Osteocyte (in vitro differentiated cells): ENCODE measurements at regions not wholly inside any gene's neighbourhood (a gene's known extent, or its start where the extent isn't known, plus 50 kb on each side); places are given as distances from the start of the nearest gene placed in this dataset.

Source experiments
- DNase-seq: peaks from one replicate; pipeline ENCODE4 v3.0.0; 2021; ENCODE audit warnings: mixed read lengths; ENCODE audit not compliant: unreplicated experiment; ENCODE audit errors: extremely low spot score
- H3K27ac Mint-ChIP-seq: one replicate; pipeline ENCODE4 v1.8.0; 2021; ENCODE audit warnings: mild to moderate bottlenecking, mixed read lengths; ENCODE audit not compliant: unreplicated experiment
- H3K27me3 Mint-ChIP-seq: one replicate; pipeline ENCODE4 v1.8.0; 2021; ENCODE audit warnings: mixed read lengths; ENCODE audit not compliant: unreplicated experiment
- H3K36me3 Mint-ChIP-seq: one replicate; pipeline ENCODE4 v1.8.0; 2021; ENCODE audit warnings: mixed read lengths; ENCODE audit not compliant: unreplicated experiment
- H3K4me1 Mint-ChIP-seq: one replicate; pipeline ENCODE4 v1.8.0; 2021; ENCODE audit warnings: mixed read lengths; ENCODE audit not compliant: unreplicated experiment
- H3K4me3 Mint-ChIP-seq: one replicate; pipeline ENCODE4 v1.8.0; 2021; ENCODE audit warnings: mild to moderate bottlenecking, moderate library complexity, mixed read lengths; ENCODE audit not compliant: unreplicated experiment
- H3K9me3 Mint-ChIP-seq: one replicate; pipeline ENCODE4 v1.8.0; 2021; ENCODE audit warnings: mixed read lengths; ENCODE audit not compliant: unreplicated experiment
- CTCF ChIP-seq: fragments of 200-600 bp; sonication (generic); IDR thresholded peaks from 2 replicates; pipeline ENCODE4 v1.5.0; 2021; ENCODE audit warnings: antibody characterized with exemption, mild to moderate bottlenecking, moderate library complexity

GRCh38 chr4:66073961-66074360 is 403.7 kb upstream of the EPHA5 start:
- H3K27ac Mint-ChIP-seq: no peak overlapping the region
- H3K9me3 Mint-ChIP-seq: peaks cover 28% of the 10 kb centered on the region

DNA sequence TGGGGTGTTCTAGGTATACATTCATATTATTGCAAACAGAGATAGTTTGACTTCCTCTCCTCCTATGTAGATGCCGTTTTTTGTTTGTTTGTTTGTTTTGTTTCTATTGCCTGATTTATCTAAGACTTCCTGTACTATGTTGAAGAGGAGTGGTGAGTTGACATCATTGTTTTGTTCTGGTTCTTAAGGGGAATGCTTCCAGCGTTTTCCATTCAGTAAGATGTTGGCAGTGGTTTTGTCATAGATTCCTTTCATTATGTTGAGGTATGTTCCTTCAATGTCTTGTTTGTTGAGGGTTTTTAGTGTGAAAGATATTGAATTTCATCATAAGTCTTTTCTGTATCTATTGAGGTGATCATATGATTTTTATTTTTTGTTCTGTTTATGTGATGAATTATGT is 401.6 kb upstream of the EPHA5 start:
- Mint-ChIP-seq H3K9me3 (peaks cover 20% of the 10 kb centered on the region), H3K4me3 (no peak overlapping the region), H3K27me3 (no peaks in the 10 kb centered on the region), H3K4me1 (peaks cover 10% of the 10 kb centered on the region), H3K27ac (no peak overlapping the region), H3K36me3 (peaks cover 6% of the 10 kb centered on the region)
- no peak for TF ChIP-seq CTCF
- DNase-seq: no peak

More at GRCh38 chr4:66073961-66074360, 403.7 kb upstream of the EPHA5 start:
- no peak for DNase-seq
- Mint-ChIP-seq H3K4me1 (no peaks in the 10 kb centered on the region), H3K4me3 (no peak overlapping the region), H3K27me3 (no peaks in the 10 kb centered on the region), H3K36me3 (peaks cover 12% of the 10 kb centered on the region)
- TF ChIP-seq CTCF: no peak

DNA sequence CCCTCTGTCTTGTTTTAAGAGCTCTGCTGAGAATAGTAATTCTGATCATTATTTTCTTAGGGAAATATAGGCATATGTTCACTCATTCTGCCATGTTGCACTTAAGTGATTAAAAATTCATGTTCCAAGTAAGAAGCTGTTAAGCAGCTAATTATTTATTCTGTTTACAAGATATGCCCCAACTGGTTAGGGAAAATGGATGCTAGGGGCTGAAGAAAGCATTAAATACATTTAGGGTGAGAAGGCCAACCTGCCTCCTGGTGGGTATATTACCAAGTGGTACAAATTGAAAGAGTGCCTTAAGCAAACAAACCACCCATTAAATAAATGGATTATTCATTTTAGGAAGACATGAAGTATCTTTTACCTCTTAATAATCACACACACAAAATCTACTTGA is 392.6 kb upstream of the EPHA5 start:
- no peak for DNase-seq
- Mint-ChIP-seq H3K4me1 (peaks cover 40% of the 10 kb centered on the region), H3K36me3 (no peaks in the 10 kb centered on the region), H3K9me3 (peaks cover 7% of the 10 kb centered on the region), H3K4me3 (no peak overlapping the region), H3K27ac (peak overlapping the region; percentile 81), H3K27me3 (no peaks in the 10 kb centered on the region)
- TF ChIP-seq CTCF: no peak

- Mint-ChIP-seq H3K9me3 (peaks cover 10% of the 10 kb centered on the region), H3K36me3 (no peaks in the 10 kb centered on the region), H3K4me1 (peaks cover 33% of the 10 kb centered on the region), H3K27me3 (no peaks in the 10 kb centered on the region), H3K27ac (peak overlapping the region; percentile 81), H3K4me3 (no peak overlapping the region)
- TF ChIP-seq CTCF: no peak
- DNase-seq: no peak
Measured at GRCh38 chr4:66062044-66062443, 391.8 kb upstream of the EPHA5 start.

- Mint-ChIP-seq H3K9me3 (peaks cover 10% of the 10 kb centered on the region), H3K27me3 (no peaks in the 10 kb centered on the region), H3K27ac (no peak overlapping the region), H3K4me1 (peaks cover 25% of the 10 kb centered on the region), H3K4me3 (no peak overlapping the region), H3K36me3 (no peaks in the 10 kb centered on the region)
- DNase-seq: no peak
- TF ChIP-seq CTCF: no peak
Measured at GRCh38 chr4:66059556-66059955, 389.3 kb upstream of the EPHA5 start.
